HepG2 (cell line): ENCODE measurements at regions not wholly inside any gene's neighbourhood (a gene's known extent, or its start where the extent isn't known, plus 50 kb on each side); places are given as distances from the start of the nearest gene placed in this dataset.

Experiments
- ATF3 ChIP-seq: sonication (generic); formaldehyde crosslinking; IDR thresholded peaks from 2 replicates; pipeline ENCODE4 v1.4.0; 2020; ENCODE audit warnings: missing genetic modification reagents
- CTCF ChIP-seq: sonication (generic); formaldehyde crosslinking; IDR thresholded peaks from 2 replicates; pipeline ENCODE4 v1.5.0; 2020; ENCODE audit warnings: mild to moderate bottlenecking, missing genetic modification reagents, moderate library complexity
- DPF2 ChIP-seq: sonication (generic); formaldehyde crosslinking; IDR thresholded peaks from 2 replicates; pipeline ENCODE4 v1.4.0; 2020; ENCODE audit warnings: mild to moderate bottlenecking, low read depth, missing genetic modification reagents, borderline replicate concordance
- PBX3 ChIP-seq: sonication (generic); formaldehyde crosslinking; IDR thresholded peaks from 2 replicates; pipeline ENCODE4 v1.8.1; 2023; ENCODE audit warnings: missing genetic modification reagents, inconsistent platforms, borderline replicate concordance
- PHF8 ChIP-seq: sonication (generic); formaldehyde crosslinking; IDR thresholded peaks from 2 replicates; pipeline ENCODE4 v1.5.0; 2020; ENCODE audit warnings: missing genetic modification reagents
- POLR2A ChIP-seq, 2 experiments: IDR thresholded peaks; 2 replicates each; pipeline ENCODE4 v1.6.1; 2011; ENCODE audit warnings: low read depth in 2 of 2, low read length in 2 of 2, mild to moderate bottlenecking in 1 of 2, moderate library complexity in 1 of 2; ENCODE audit not compliant: insufficient read depth in 1 of 2
- SIN3A ChIP-seq: IDR thresholded peaks from 2 replicates; pipeline ENCODE4 v1.6.1; 2011; ENCODE audit warnings: low read depth, mild to moderate bottlenecking, control low read depth, low read length, borderline replicate concordance
- ZBTB4 ChIP-seq: sonication (generic); formaldehyde crosslinking; IDR thresholded peaks from 2 replicates; pipeline ENCODE4 v1.4.0; 2020; ENCODE audit warnings: missing genetic modification reagents, mild to moderate bottlenecking, borderline replicate concordance
- ZNF235 ChIP-seq: sonication (generic); formaldehyde crosslinking; IDR thresholded peaks from 2 replicates; pipeline ENCODE4 v1.8.1; 2023; ENCODE audit warnings: mild to moderate bottlenecking, missing genetic modification reagents, borderline replicate concordance
- ZNF646 ChIP-seq: sonication (generic); formaldehyde crosslinking; IDR thresholded peaks from 2 replicates; pipeline ENCODE4 v1.9.0; 2021; ENCODE audit warnings: mild to moderate bottlenecking, missing genetic modification reagents

- TF ChIP-seq ZNF235 (CRISPR knock-in tag) (no peak), ZNF646 (no peak), CTCF (CRISPR knock-in tag) (no peak), PHF8 (CRISPR knock-in tag) (no peak), ZBTB4 (CRISPR knock-in tag) (no peak), POLR2A (IDR thresholded peaks at IDR 0.05; ENCODE audit: insufficient read depth in 1 of 2, low read depth in 2 of 2, low read length in 2 of 2) (no peak), ATF3 (CRISPR knock-in tag) (no peak), SIN3A (no peak), PBX3 (CRISPR knock-in tag) (no peak), DPF2 (CRISPR knock-in tag) (no peak)
Measured at GRCh38 chr5:54703133-54703532, 185.6 kb downstream of the SNX18 start.
